CD4-positive, alpha-beta T cell (primary cell): ENCODE measurements at regions not wholly inside any gene's neighbourhood (a gene's known extent, or its start where the extent isn't known, plus 50 kb on each side); places are given as distances from the start of the nearest gene placed in this dataset.

Experiments used
- ATAC-seq: fragments of 200-7000 bp; cut with Tn5 transposase; one replicate; pipeline ENCODE4 v1.10.0; 2022; ENCODE audit warnings: mild to moderate bottlenecking; ENCODE audit not compliant: poor library complexity
- CTCF ChIA-PET: fragments of 350-600 bp; sonication (Branson Sonifier 250); formaldehyde crosslinking; loops from one replicate; lab custom pipeline; 2021; ENCODE audit warnings: antibody characterized with exemption, inconsistent platforms; lab: Charles Lee
- POLR2A ChIA-PET: fragments of 350-600 bp; sonication (Branson Sonifier 250); formaldehyde crosslinking; loops from one replicate; lab custom pipeline; 2021; ENCODE audit warnings: antibody characterized with exemption, inconsistent platforms; lab: Charles Lee
- DNase-seq, 14 experiments: peaks; one replicate each; pipeline ENCODE4 v3.0.0-alpha.2; 2013 to 2020; ENCODE audit warnings: mixed read lengths in 2 of 14
- H3K27ac ChIP-seq, 2 donors: one replicate each; pipeline versions ENCODE4 v1.5.1 to v1.7.0; 2013; ENCODE audit warnings: low read length in 2 of 2, low read depth in 1 of 2, mild to moderate bottlenecking in 1 of 2
- H3K27me3 ChIP-seq, 2 experiments: 1 replicate in 1 of 2; 2 replicates in 1 of 2; pipeline versions ENCODE4 v1.6.1 to v1.7.0; 2013; ENCODE audit warnings: low read length in 2 of 2, control low read depth in 1 of 2, mild to moderate bottlenecking in 1 of 2, moderate library complexity in 1 of 2; ENCODE audit not compliant: insufficient read depth in 2 of 2, control insufficient read depth in 1 of 2
- H3K36me3 ChIP-seq: one replicate; pipeline ENCODE4 v1.6.1; 2013; ENCODE audit warnings: low read length, control low read depth; ENCODE audit not compliant: insufficient read depth
- H3K4me1 ChIP-seq: one replicate; pipeline ENCODE4 v1.6.1; 2013; ENCODE audit warnings: low read length, control low read depth; ENCODE audit not compliant: insufficient read depth
- H3K4me3 ChIP-seq: one replicate; pipeline ENCODE4 v1.5.1; 2013; ENCODE audit warnings: mild to moderate bottlenecking, low read length, moderate library complexity
- H3K9me3 ChIP-seq, 2 experiments: 1 replicate in 1 of 2; 2 replicates in 1 of 2; pipeline versions ENCODE4 v1.6.1 to v1.7.0; 2013; ENCODE audit warnings: low read length in 2 of 2, mild to moderate bottlenecking in 2 of 2, control low read depth in 1 of 2, moderate library complexity in 1 of 2; ENCODE audit not compliant: control insufficient read depth in 1 of 2, insufficient read depth in 1 of 2
- H3K27ac Mint-ChIP-seq: one replicate; pipeline ENCODE4 v1.8.0; 2020; ENCODE audit warnings: mixed read lengths
- H3K27me3 Mint-ChIP-seq: one replicate; pipeline ENCODE4 v1.8.0; 2021; ENCODE audit warnings: mixed read lengths
- H3K36me3 Mint-ChIP-seq: one replicate; pipeline ENCODE4 v1.8.0; 2021; ENCODE audit warnings: low read depth, mixed read lengths
- H3K4me1 Mint-ChIP-seq: one replicate; pipeline ENCODE4 v1.8.0; 2021; ENCODE audit warnings: low read depth, mixed read lengths
- H3K4me3 Mint-ChIP-seq: one replicate; pipeline ENCODE4 v1.8.0; 2020; ENCODE audit warnings: mild to moderate bottlenecking, mixed read lengths
- H3K9me3 Mint-ChIP-seq: one replicate; pipeline ENCODE4 v1.8.0; 2020; ENCODE audit warnings: mixed read lengths
- CTCF ChIP-seq: fragments of 200-600 bp; IDR thresholded peaks from one replicate; pipeline ENCODE4 v1.8.0; 2022; ENCODE audit warnings: antibody characterized with exemption, mild to moderate bottlenecking
- intact Hi-C, 2 experiments: fragments of 100-400 bp; cut with DNase I in 1 of 2; cut with micrococcal nuclease in 1 of 2; formaldehyde crosslinking; loops; one replicate each; pipeline versions ENCODE4 v1.15.1 to v1.9.0; 2023 to 2025; cut with DNase I, micrococcal nuclease

GRCh38 chrX:150005027-150005426, 66.7 kb upstream of the EOLA2 start:
- H3K27me3 Mint-ChIP-seq, result no peaks in the 10 kb centered on the region
- Histone ChIP-seq H3K27ac (no peak overlapping the region), H3K36me3 (no peaks in the 10 kb centered on the region), H3K27me3 (no peaks in the 10 kb centered on the region), H3K4me1 (no peaks in the 10 kb centered on the region), H3K9me3 (no peaks in the 10 kb centered on the region), H3K4me3 (no peak overlapping the region)
- CTCF ChIA-PET, result interaction anchor here (0.6 kb wide), 1 partner anchor 112 kb away, joined by 5 read pairs; no protein-coding TSS in a partner anchor
- H3K4me3 Mint-ChIP-seq, result no peak overlapping the region
- POLR2A ChIA-PET, result no interaction called here
- no peak for TF ChIP-seq CTCF
- no peaks in the 10 kb centered on the region for H3K4me1 Mint-ChIP-seq
- intact Hi-C loops, result no loop called here
- H3K36me3 Mint-ChIP-seq, result no peaks in the 10 kb centered on the region
- ATAC-seq (no peak), DNase-seq (no peak)
- no peak overlapping the region for H3K27ac Mint-ChIP-seq
- H3K9me3 Mint-ChIP-seq, result no peaks in the 10 kb centered on the region

GRCh38 chrX:150007356-150007755, 69.1 kb upstream of the EOLA2 start:
- Mint-ChIP-seq H3K4me3 (no peak overlapping the region), H3K36me3 (no peaks in the 10 kb centered on the region), H3K27ac (no peak overlapping the region), H3K4me1 (no peaks in the 10 kb centered on the region), H3K9me3 (no peaks in the 10 kb centered on the region), H3K27me3 (no peaks in the 10 kb centered on the region)
- Histone ChIP-seq H3K27ac (no peak overlapping the region), H3K9me3 (no peaks in the 10 kb centered on the region), H3K4me3 (no peak overlapping the region), H3K4me1 (no peaks in the 10 kb centered on the region), H3K27me3 (no peaks in the 10 kb centered on the region), H3K36me3 (no peaks in the 10 kb centered on the region)
- ChIA-PET POLR2A (no interaction called here), CTCF (no interaction called here)
- intact Hi-C loops, result no loop called here
- TF ChIP-seq CTCF, result no peak
- DNase-seq, result no peak
- no peak for ATAC-seq

- Histone ChIP-seq H3K36me3 (no peaks in the 10 kb centered on the region), H3K4me3 (no peak overlapping the region), H3K4me1 (no peaks in the 10 kb centered on the region), H3K9me3 (no peaks in the 10 kb centered on the region), H3K27ac (no peak overlapping the region), H3K27me3 (no peaks in the 10 kb centered on the region)
- no peak for ATAC-seq
- CTCF ChIA-PET, result no interaction called here
- Mint-ChIP-seq H3K27ac (no peak overlapping the region), H3K9me3 (no peaks in the 10 kb centered on the region), H3K4me1 (no peaks in the 10 kb centered on the region), H3K36me3 (no peaks in the 10 kb centered on the region), H3K4me3 (no peak overlapping the region), H3K27me3 (no peaks in the 10 kb centered on the region)
- TF ChIP-seq CTCF, result no peak
- intact Hi-C loops, result no loop called here
- DNase-seq, result no peak
- POLR2A ChIA-PET, result no interaction called here
Measured at GRCh38 chrX:150012647-150013381, 74.5 kb upstream of the EOLA2 start.
